Activated CD8-positive, alpha-beta T cell treated with anti-CD3 and anti-CD28 coated beads for 36 hours (primary cell): ENCODE measurements at regions not wholly inside any gene's neighbourhood (a gene's known extent, or its start where the extent isn't known, plus 50 kb on each side); places are given as distances from the start of the nearest gene placed in this dataset.

Source experiments
- ATAC-seq: fragments of 200-7000 bp; cut with Tn5 transposase; one replicate; pipeline ENCODE4 v1.10.0; 2021; ENCODE audit warnings: mild to moderate bottlenecking, moderate library complexity
- CTCF ChIA-PET: fragments of 350-600 bp; sonication (Branson Sonifier 250); formaldehyde crosslinking; loops from one replicate; lab custom pipeline; 2021; ENCODE audit warnings: antibody characterized with exemption; lab: Charles Lee
- POLR2A ChIA-PET: fragments of 350-600 bp; sonication (Branson Sonifier 250); formaldehyde crosslinking; loops from one replicate; lab custom pipeline; 2021; ENCODE audit warnings: antibody characterized with exemption; lab: Charles Lee
- DNase-seq: peaks from one replicate; pipeline ENCODE4 v3.0.0-alpha.2; 2020
- H3K27ac Mint-ChIP-seq: one replicate; pipeline ENCODE4 v1.8.0; 2021; ENCODE audit warnings: mild to moderate bottlenecking, mixed read lengths
- H3K27me3 Mint-ChIP-seq: one replicate; pipeline ENCODE4 v1.8.0; 2021; ENCODE audit warnings: mixed read lengths
- H3K36me3 Mint-ChIP-seq: one replicate; pipeline ENCODE4 v1.8.0; 2021; ENCODE audit warnings: low read depth, mixed read lengths
- H3K4me1 Mint-ChIP-seq: one replicate; pipeline ENCODE4 v1.8.0; 2021; ENCODE audit warnings: low read depth, mixed read lengths
- H3K4me3 Mint-ChIP-seq: one replicate; pipeline ENCODE4 v1.8.0; 2021; ENCODE audit warnings: mild to moderate bottlenecking, moderate library complexity, mixed read lengths
- H3K9me3 Mint-ChIP-seq: one replicate; pipeline ENCODE4 v1.8.0; 2021; ENCODE audit warnings: mixed read lengths
- CTCF ChIP-seq: fragments of 200-600 bp; IDR thresholded peaks from one replicate; pipeline ENCODE4 v1.8.0; 2022; ENCODE audit warnings: antibody characterized with exemption, mild to moderate bottlenecking
- intact Hi-C: fragments of 100-400 bp; cut with micrococcal nuclease; formaldehyde crosslinking; loops from one replicate; pipeline ENCODE4 v1.10.0; 2022

GRCh38 chr4:137065311-137065710 is 467.0 kb downstream of the PCDH18 start:
- Mint-ChIP-seq H3K9me3 (peaks cover 7% of the 10 kb centered on the region), H3K4me1 (no peaks in the 10 kb centered on the region), H3K36me3 (no peaks in the 10 kb centered on the region), H3K27ac (no peak overlapping the region), H3K4me3 (no peak overlapping the region), H3K27me3 (no peaks in the 10 kb centered on the region)
- TF ChIP-seq CTCF, result no peak
- CTCF ChIA-PET, result no interaction called here
- no peak for ATAC-seq
- intact Hi-C loops, result no loop called here
- POLR2A ChIA-PET, result no interaction called here
- no peak for DNase-seq

GRCh38 chr4:137063961-137064360 is 468.3 kb downstream of the PCDH18 start:
- no peaks in the 10 kb centered on the region for H3K4me1 Mint-ChIP-seq
- H3K4me3 Mint-ChIP-seq, result no peak overlapping the region
- DNase-seq (no peak), ATAC-seq (no peak)
- H3K27ac Mint-ChIP-seq, result no peak overlapping the region
- ChIA-PET POLR2A (no interaction called here), CTCF (no interaction called here)
- no peak for TF ChIP-seq CTCF
- H3K36me3 Mint-ChIP-seq, result no peaks in the 10 kb centered on the region
- intact Hi-C loops, result no loop called here
- H3K9me3 Mint-ChIP-seq, result peaks cover 5% of the 10 kb centered on the region
- no peaks in the 10 kb centered on the region for H3K27me3 Mint-ChIP-seq

- no peaks in the 10 kb centered on the region for H3K27me3 Mint-ChIP-seq
- ATAC-seq (no peak), DNase-seq (no peak)
- H3K9me3 Mint-ChIP-seq, result no peaks in the 10 kb centered on the region
- no peak overlapping the region for H3K27ac Mint-ChIP-seq
- POLR2A ChIA-PET, result no interaction called here
- H3K4me1 Mint-ChIP-seq, result no peaks in the 10 kb centered on the region
- H3K4me3 Mint-ChIP-seq, result no peak overlapping the region
- intact Hi-C loops, result no loop called here
- no peak for TF ChIP-seq CTCF
- CTCF ChIA-PET, result no interaction called here
- no peaks in the 10 kb centered on the region for H3K36me3 Mint-ChIP-seq
Measured at GRCh38 chr4:137043184-137043583, 489.1 kb downstream of the PCDH18 start.

- Mint-ChIP-seq H3K4me1 (no peaks in the 10 kb centered on the region), H3K27ac (no peak overlapping the region), H3K27me3 (no peaks in the 10 kb centered on the region), H3K4me3 (no peak overlapping the region), H3K36me3 (no peaks in the 10 kb centered on the region), H3K9me3 (no peaks in the 10 kb centered on the region)
- TF ChIP-seq CTCF, result no peak
- POLR2A ChIA-PET, result no interaction called here
- DNase-seq, result no peak
- ATAC-seq, result no peak
- CTCF ChIA-PET, result no interaction called here
- intact Hi-C loops, result no loop called here
Measured at GRCh38 chr4:137039370-137039769, 492.9 kb downstream of the PCDH18 start.

GRCh38 chr4:137032222-137032621 is 500.1 kb downstream of the PCDH18 start:
- Mint-ChIP-seq H3K4me3 (no peak overlapping the region), H3K9me3 (peaks cover 11% of the 10 kb centered on the region), H3K36me3 (no peaks in the 10 kb centered on the region), H3K27ac (no peak overlapping the region), H3K27me3 (no peaks in the 10 kb centered on the region), H3K4me1 (no peaks in the 10 kb centered on the region)
- POLR2A ChIA-PET, result no interaction called here
- no peak for ATAC-seq
- intact Hi-C loops, result no loop called here
- CTCF ChIA-PET, result no interaction called here
- DNase-seq, result no peak
- no peak for TF ChIP-seq CTCF
